ENCODE measurements at regions not wholly inside any gene's neighbourhood (a gene's known extent, or its start where the extent isn't known, plus 50 kb on each side); places are given as distances from the start of the nearest gene placed in this dataset.
A peak's percentile ranks its signal among the peaks of the same experiment; 100 is the strongest.

GRCh38 chr13:74068471-74068870 is 65.7 kb downstream of the KLF12 start:
- WGBS, 3 donors, result 94 to 97% (median 96%) methylated on average over 7 of the region's 7 CpGs
- Histone ChIP-seq H3K4me1 (peaks cover 16% of the 10 kb centered on the region), H3K36me3 (ENCODE audit: insufficient read depth in 1 of 2, low read depth in 1 of 2) (no peaks in the 10 kb centered on the region), H3K9me3 (no peaks in the 10 kb centered on the region), H3K27ac (no peak overlapping the region), H3K27me3 (ENCODE audit: insufficient read depth in 3 of 3, low read length in 2 of 3) (no peaks in the 10 kb centered on the region), H3K4me3 (no peak overlapping the region)
- intact Hi-C loops (cut with DNase I), result loop anchor here in 1 of 2 donors (10.0 kb wide), 1 partner anchor 216 kb away; no protein-coding TSS in a partner anchor
- no peak for TF ChIP-seq CTCF (IDR thresholded peaks at IDR 0.05)
- no peak for DNase-seq
- ATAC-seq, result peak in 1 of 4 donors; percentile 19

- DNase-seq (no peak), ATAC-seq (peak; percentile 67 to 75 (median 72))
- WGBS, 3 donors, result 24 to 40% (median 30%) methylated on average over 2 of the region's 2 CpGs
- Histone ChIP-seq H3K27me3 (ENCODE audit: insufficient read depth in 3 of 3, low read length in 2 of 3) (no peaks in the 10 kb centered on the region), H3K9me3 (no peaks in the 10 kb centered on the region), H3K4me1 (peaks cover 19% of the 10 kb centered on the region), H3K27ac (no peak overlapping the region), H3K4me3 (no peak overlapping the region), H3K36me3 (ENCODE audit: insufficient read depth in 1 of 2, low read depth in 1 of 2) (no peaks in the 10 kb centered on the region)
- TF ChIP-seq CTCF (IDR thresholded peaks at IDR 0.05), result no peak
- intact Hi-C loops (cut with DNase I), result loop anchor here in 1 of 2 donors (10.0 kb wide), 1 partner anchor 217 kb away; no protein-coding TSS in a partner anchor
Measured at GRCh38 chr13:74067818-74068217, 66.4 kb downstream of the KLF12 start.

GRCh38 chr13:74066937-74067336 is 67.3 kb downstream of the KLF12 start:
- DNase-seq, result no peak
- Histone ChIP-seq H3K4me3 (no peak overlapping the region), H3K27me3 (ENCODE audit: insufficient read depth in 3 of 3, low read length in 2 of 3) (no peaks in the 10 kb centered on the region), H3K36me3 (ENCODE audit: insufficient read depth in 1 of 2, low read depth in 1 of 2) (no peaks in the 10 kb centered on the region), H3K27ac (no peak overlapping the region), H3K9me3 (no peaks in the 10 kb centered on the region), H3K4me1 (peaks cover 28% of the 10 kb centered on the region)
- no peak for TF ChIP-seq CTCF (IDR thresholded peaks at IDR 0.05)
- no peak for ATAC-seq
- intact Hi-C loops (cut with DNase I), result loop anchor here in 1 of 2 donors (10.0 kb wide), 1 partner anchor 218 kb away; no protein-coding TSS in a partner anchor

GRCh38 chr13:74064805-74065312 is 69.3 kb downstream of the KLF12 start:
- 91 to 100% (median 94%) methylated on average over 1 of the region's 1 CpG for WGBS, 3 donors
- Histone ChIP-seq H3K27me3 (ENCODE audit: insufficient read depth in 3 of 3, low read length in 2 of 3) (no peaks in the 10 kb centered on the region), H3K9me3 (peaks cover 1% of the 10 kb centered on the region), H3K36me3 (ENCODE audit: insufficient read depth in 1 of 2, low read depth in 1 of 2) (no peaks in the 10 kb centered on the region), H3K4me3 (no peak overlapping the region), H3K4me1 (peaks cover 36% of the 10 kb centered on the region), H3K27ac (no peak overlapping the region)
- TF ChIP-seq CTCF (IDR thresholded peaks at IDR 0.05), result no peak
- intact Hi-C loops (cut with DNase I), result loop anchor here in 1 of 2 donors (10.0 kb wide), 1 partner anchor 220 kb away; no protein-coding TSS in a partner anchor
- ATAC-seq (no peak), DNase-seq (no peak)
